Activated T-helper 17 cell treated with anti-CD3 and anti-CD28 coated beads, Interleukin-2, amount 50 U/mL, for 72 hours (primary cell): ENCODE measurements at regions not wholly inside any gene's neighbourhood (a gene's known extent, or its start where the extent isn't known, plus 50 kb on each side); places are given as distances from the start of the nearest gene placed in this dataset.

Source experiments
- ATAC-seq: fragments of 150-1000 bp; cut with Tn5 transposase; replicated peaks from 2 replicates; pipeline ENCODE4 v1.10.0; 2021; ENCODE audit warnings: mild to moderate bottlenecking, moderate library complexity
- H3K27ac Mint-ChIP-seq: one replicate; pipeline ENCODE4 v1.8.0; 2022; ENCODE audit warnings: mixed read lengths
- H3K27me3 Mint-ChIP-seq: one replicate; pipeline ENCODE4 v1.8.0; 2022; ENCODE audit warnings: mixed read lengths
- H3K36me3 Mint-ChIP-seq: one replicate; pipeline ENCODE4 v1.8.0; 2022; ENCODE audit warnings: low read depth, mild to moderate bottlenecking, mixed read lengths
- H3K4me1 Mint-ChIP-seq: one replicate; pipeline ENCODE4 v1.8.0; 2022; ENCODE audit warnings: mixed read lengths
- H3K4me3 Mint-ChIP-seq: one replicate; pipeline ENCODE4 v1.8.0; 2022; ENCODE audit warnings: mild to moderate bottlenecking, mixed read lengths
- H3K9me3 Mint-ChIP-seq: one replicate; pipeline ENCODE4 v1.8.0; 2022; ENCODE audit warnings: mixed read lengths

GRCh38 chr3:3701949-3702348 lies 97.3 kb upstream of the LRRN1 start:
- Mint-ChIP-seq H3K27ac (no peak overlapping the region), H3K9me3 (peaks cover 4% of the 10 kb centered on the region), H3K4me3 (no peak overlapping the region), H3K36me3 (no peaks in the 10 kb centered on the region), H3K4me1 (no peaks in the 10 kb centered on the region), H3K27me3 (peaks cover 3% of the 10 kb centered on the region)
- ATAC-seq, result no peak

GRCh38 chr3:3699816-3700633 lies 99.2 kb upstream of the LRRN1 start:
- no peaks in the 10 kb centered on the region for H3K36me3 Mint-ChIP-seq

GRCh38 chr3:3699407-3699806 lies 99.8 kb upstream of the LRRN1 start:
- Mint-ChIP-seq H3K9me3 (peaks cover 4% of the 10 kb centered on the region), H3K4me3 (no peak overlapping the region), H3K27ac (no peak overlapping the region), H3K27me3 (peaks cover 3% of the 10 kb centered on the region), H3K36me3 (no peaks in the 10 kb centered on the region), H3K4me1 (no peaks in the 10 kb centered on the region)
- ATAC-seq, result no peak

More at GRCh38 chr3:3699816-3700633, 99.2 kb upstream of the LRRN1 start:
- H3K27ac Mint-ChIP-seq, result no peak overlapping the region
- H3K4me1 Mint-ChIP-seq, result no peaks in the 10 kb centered on the region
- ATAC-seq, result no peak
- H3K4me3 Mint-ChIP-seq, result no peak overlapping the region
- peaks cover 4% of the 10 kb centered on the region for H3K9me3 Mint-ChIP-seq
- peaks cover 3% of the 10 kb centered on the region for H3K27me3 Mint-ChIP-seq

- Mint-ChIP-seq H3K36me3 (no peaks in the 10 kb centered on the region), H3K4me1 (no peaks in the 10 kb centered on the region), H3K9me3 (peaks cover 4% of the 10 kb centered on the region), H3K4me3 (no peak overlapping the region), H3K27ac (no peak overlapping the region), H3K27me3 (peaks cover 3% of the 10 kb centered on the region)
- ATAC-seq, result no peak
These were observed 102.9 kb upstream of the LRRN1 start for GRCh38 chr3:3696345-3696744.

- ATAC-seq, result no peak
- no peaks in the 10 kb centered on the region for H3K4me1 Mint-ChIP-seq
- H3K9me3 Mint-ChIP-seq, result peaks cover under 1% of the 10 kb centered on the region
These were observed 105.6 kb upstream of the LRRN1 start for GRCh38 chr3:3693593-3693992.

GRCh38 chr3:3689601-3690375 lies 109.4 kb upstream of the LRRN1 start:
- no peak overlapping the region for H3K4me3 Mint-ChIP-seq
- no peak for ATAC-seq
- H3K27ac Mint-ChIP-seq, result no peak overlapping the region
- H3K4me1 Mint-ChIP-seq, result no peaks in the 10 kb centered on the region
- H3K9me3 Mint-ChIP-seq, result no peaks in the 10 kb centered on the region
- H3K36me3 Mint-ChIP-seq, result no peaks in the 10 kb centered on the region
- no peaks in the 10 kb centered on the region for H3K27me3 Mint-ChIP-seq

More at GRCh38 chr3:3693593-3693992, 105.6 kb upstream of the LRRN1 start:
- H3K27me3 Mint-ChIP-seq, result peaks cover under 1% of the 10 kb centered on the region
- no peak overlapping the region for H3K27ac Mint-ChIP-seq
- no peaks in the 10 kb centered on the region for H3K36me3 Mint-ChIP-seq
- H3K4me3 Mint-ChIP-seq, result no peak overlapping the region

- H3K4me3 Mint-ChIP-seq, result no peak overlapping the region
These were observed 112.2 kb upstream of the LRRN1 start for GRCh38 chr3:3686907-3687648.

GRCh38 chr3:3685721-3686120 lies 113.5 kb upstream of the LRRN1 start:
- H3K9me3 Mint-ChIP-seq, result no peaks in the 10 kb centered on the region
- no peak overlapping the region for H3K4me3 Mint-ChIP-seq
- H3K36me3 Mint-ChIP-seq, result no peaks in the 10 kb centered on the region
- no peaks in the 10 kb centered on the region for H3K4me1 Mint-ChIP-seq
- H3K27me3 Mint-ChIP-seq, result no peaks in the 10 kb centered on the region
- ATAC-seq, result no peak
- no peak overlapping the region for H3K27ac Mint-ChIP-seq

More at GRCh38 chr3:3686907-3687648, 112.2 kb upstream of the LRRN1 start:
- no peaks in the 10 kb centered on the region for H3K36me3 Mint-ChIP-seq
- H3K27ac Mint-ChIP-seq, result no peak overlapping the region
- no peaks in the 10 kb centered on the region for H3K4me1 Mint-ChIP-seq
- no peak for ATAC-seq
- no peaks in the 10 kb centered on the region for H3K9me3 Mint-ChIP-seq
- H3K27me3 Mint-ChIP-seq, result no peaks in the 10 kb centered on the region

- H3K4me1 Mint-ChIP-seq, result no peaks in the 10 kb centered on the region
- no peak overlapping the region for H3K27ac Mint-ChIP-seq
- no peaks in the 10 kb centered on the region for H3K36me3 Mint-ChIP-seq
- no peak for ATAC-seq
- H3K4me3 Mint-ChIP-seq, result no peak overlapping the region
- H3K9me3 Mint-ChIP-seq, result no peaks in the 10 kb centered on the region
- H3K27me3 Mint-ChIP-seq, result no peaks in the 10 kb centered on the region
These were observed 116.0 kb upstream of the LRRN1 start for GRCh38 chr3:3683261-3683660.

- Mint-ChIP-seq H3K9me3 (peaks cover 3% of the 10 kb centered on the region), H3K27me3 (no peaks in the 10 kb centered on the region), H3K4me3 (no peak overlapping the region), H3K4me1 (no peaks in the 10 kb centered on the region), H3K36me3 (no peaks in the 10 kb centered on the region), H3K27ac (no peak overlapping the region)
- no peak for ATAC-seq
These were observed 123.4 kb upstream of the LRRN1 start for GRCh38 chr3:3675801-3676200.

GRCh38 chr3:3675186-3675585 lies 124.0 kb upstream of the LRRN1 start:
- H3K36me3 Mint-ChIP-seq, result no peaks in the 10 kb centered on the region
- ATAC-seq, result no peak
- peaks cover 3% of the 10 kb centered on the region for H3K9me3 Mint-ChIP-seq
- H3K4me3 Mint-ChIP-seq, result no peak overlapping the region
- no peaks in the 10 kb centered on the region for H3K4me1 Mint-ChIP-seq
- no peak overlapping the region for H3K27ac Mint-ChIP-seq
- no peaks in the 10 kb centered on the region for H3K27me3 Mint-ChIP-seq

GRCh38 chr3:3666664-3667063 lies 132.6 kb upstream of the LRRN1 start:
- H3K27ac Mint-ChIP-seq, result no peak overlapping the region
- H3K9me3 Mint-ChIP-seq, result peaks cover 9% of the 10 kb centered on the region
- peaks cover 7% of the 10 kb centered on the region for H3K27me3 Mint-ChIP-seq
- no peaks in the 10 kb centered on the region for H3K4me1 Mint-ChIP-seq
- H3K36me3 Mint-ChIP-seq, result no peaks in the 10 kb centered on the region
- ATAC-seq, result no peak
- no peak overlapping the region for H3K4me3 Mint-ChIP-seq

GRCh38 chr3:3665961-3666640 lies 133.1 kb upstream of the LRRN1 start:
- Mint-ChIP-seq H3K4me1 (no peaks in the 10 kb centered on the region), H3K9me3 (peaks cover 9% of the 10 kb centered on the region), H3K36me3 (no peaks in the 10 kb centered on the region), H3K27me3 (peaks cover 7% of the 10 kb centered on the region), H3K27ac (no peak overlapping the region), H3K4me3 (no peak overlapping the region)
- no peak for ATAC-seq

- ATAC-seq, result no peak
- Mint-ChIP-seq H3K36me3 (no peaks in the 10 kb centered on the region), H3K4me3 (no peak overlapping the region), H3K27me3 (peaks cover 7% of the 10 kb centered on the region), H3K9me3 (peaks cover 9% of the 10 kb centered on the region), H3K4me1 (no peaks in the 10 kb centered on the region), H3K27ac (no peak overlapping the region)
These were observed 133.7 kb upstream of the LRRN1 start for GRCh38 chr3:3665546-3665945.
